Upper lobe of left lung (tissue), 4 donors: ENCODE measurements at regions not wholly inside any gene's neighbourhood (a gene's known extent, or its start where the extent isn't known, plus 50 kb on each side); places are given as distances from the start of the nearest gene placed in this dataset.

Experiments
- POLR2A ChIP-seq, 4 donors: fragments of 450-650 bp; IDR thresholded peaks; one replicate each; pipeline ENCODE4 v1.5.1; 2016 to 2017; ENCODE audit warnings: antibody characterized with exemption in 4 of 4, mild to moderate bottlenecking in 2 of 4
- TF ChIP-seq, protein P1 (sequence below), 6 experiments: fragments of 450-650 bp in 4 of 6; fragments of 200-600 bp in 2 of 6; sonication (generic) in 2 of 6; IDR thresholded peaks; one replicate each; pipeline ENCODE4 v1.5.1; 2016 to 2019; ENCODE audit warnings: antibody characterized with exemption in 6 of 6

- TF ChIP-seq, protein P1, sequence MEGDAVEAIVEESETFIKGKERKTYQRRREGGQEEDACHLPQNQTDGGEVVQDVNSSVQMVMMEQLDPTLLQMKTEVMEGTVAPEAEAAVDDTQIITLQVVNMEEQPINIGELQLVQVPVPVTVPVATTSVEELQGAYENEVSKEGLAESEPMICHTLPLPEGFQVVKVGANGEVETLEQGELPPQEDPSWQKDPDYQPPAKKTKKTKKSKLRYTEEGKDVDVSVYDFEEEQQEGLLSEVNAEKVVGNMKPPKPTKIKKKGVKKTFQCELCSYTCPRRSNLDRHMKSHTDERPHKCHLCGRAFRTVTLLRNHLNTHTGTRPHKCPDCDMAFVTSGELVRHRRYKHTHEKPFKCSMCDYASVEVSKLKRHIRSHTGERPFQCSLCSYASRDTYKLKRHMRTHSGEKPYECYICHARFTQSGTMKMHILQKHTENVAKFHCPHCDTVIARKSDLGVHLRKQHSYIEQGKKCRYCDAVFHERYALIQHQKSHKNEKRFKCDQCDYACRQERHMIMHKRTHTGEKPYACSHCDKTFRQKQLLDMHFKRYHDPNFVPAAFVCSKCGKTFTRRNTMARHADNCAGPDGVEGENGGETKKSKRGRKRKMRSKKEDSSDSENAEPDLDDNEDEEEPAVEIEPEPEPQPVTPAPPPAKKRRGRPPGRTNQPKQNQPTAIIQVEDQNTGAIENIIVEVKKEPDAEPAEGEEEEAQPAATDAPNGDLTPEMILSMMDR (IDR thresholded peaks at IDR 0.05): no peak
- no peak for TF ChIP-seq POLR2A (IDR thresholded peaks at IDR 0.05)
Measured at GRCh38 chr5:114176356-114176755, 185.5 kb upstream of the KCNN2 start.
